OCI-LY1 (cell line): ENCODE measurements at regions not wholly inside any gene's neighbourhood (a gene's known extent, or its start where the extent isn't known, plus 50 kb on each side); places are given as distances from the start of the nearest gene placed in this dataset.

Experiments used
- EZH2 ChIP-seq: fragments of 200-600 bp; sonication (generic), shearing (Covaris generic); IDR thresholded peaks from 2 replicates; pipeline ENCODE4 v1.8.0; 2017; ENCODE audit warnings: borderline replicate concordance, mixed run types, mild to moderate bottlenecking, antibody characterized with exemption, low read length, moderate library complexity, mixed read lengths
- TF ChIP-seq, protein P1 (sequence below): fragments of 200-600 bp; sonication (generic), shearing (Covaris generic); IDR thresholded peaks from 2 replicates; pipeline ENCODE4 v1.5.1; 2017; ENCODE audit warnings: mild to moderate bottlenecking, antibody characterized with exemption, low read length, moderate library complexity, mixed read lengths

DNA sequence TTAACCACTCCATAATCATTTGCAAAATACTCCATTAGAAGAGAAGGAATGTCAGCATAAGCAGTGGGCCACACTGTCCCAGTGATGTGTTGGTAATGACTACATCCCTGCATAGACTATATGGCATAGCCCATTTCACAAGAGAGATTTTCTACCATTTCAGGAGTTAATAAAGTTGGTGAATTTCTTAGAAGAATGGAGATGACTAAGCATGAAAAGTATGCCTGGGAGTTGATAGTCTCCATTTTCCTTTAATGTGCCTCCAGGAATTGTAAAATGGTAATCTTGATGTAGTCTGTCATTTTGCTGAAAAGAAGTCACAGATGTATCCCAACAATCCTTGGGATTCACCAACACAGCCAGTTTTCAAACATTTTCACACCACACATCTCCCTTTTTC is 608.8 kb upstream of the CHRM3 start:
- TF ChIP-seq, protein P1, sequence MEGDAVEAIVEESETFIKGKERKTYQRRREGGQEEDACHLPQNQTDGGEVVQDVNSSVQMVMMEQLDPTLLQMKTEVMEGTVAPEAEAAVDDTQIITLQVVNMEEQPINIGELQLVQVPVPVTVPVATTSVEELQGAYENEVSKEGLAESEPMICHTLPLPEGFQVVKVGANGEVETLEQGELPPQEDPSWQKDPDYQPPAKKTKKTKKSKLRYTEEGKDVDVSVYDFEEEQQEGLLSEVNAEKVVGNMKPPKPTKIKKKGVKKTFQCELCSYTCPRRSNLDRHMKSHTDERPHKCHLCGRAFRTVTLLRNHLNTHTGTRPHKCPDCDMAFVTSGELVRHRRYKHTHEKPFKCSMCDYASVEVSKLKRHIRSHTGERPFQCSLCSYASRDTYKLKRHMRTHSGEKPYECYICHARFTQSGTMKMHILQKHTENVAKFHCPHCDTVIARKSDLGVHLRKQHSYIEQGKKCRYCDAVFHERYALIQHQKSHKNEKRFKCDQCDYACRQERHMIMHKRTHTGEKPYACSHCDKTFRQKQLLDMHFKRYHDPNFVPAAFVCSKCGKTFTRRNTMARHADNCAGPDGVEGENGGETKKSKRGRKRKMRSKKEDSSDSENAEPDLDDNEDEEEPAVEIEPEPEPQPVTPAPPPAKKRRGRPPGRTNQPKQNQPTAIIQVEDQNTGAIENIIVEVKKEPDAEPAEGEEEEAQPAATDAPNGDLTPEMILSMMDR: no peak
- TF ChIP-seq EZH2: no peak
